Right renal cortex interstitium (tissue), 3 donors: ENCODE measurements at regions not wholly inside any gene's neighbourhood (a gene's known extent, or its start where the extent isn't known, plus 50 kb on each side); places are given as distances from the start of the nearest gene placed in this dataset.
"Not testable (repeated sequence)": the region's sequence is repeated elsewhere in the genome, so short reads cannot be mapped to it uniquely, and the experiment has no call there.

Source experiments
- DNase-seq, 3 donors: peaks; one replicate each; pipeline ENCODE4 v3.0.0-alpha.2; 2013; ENCODE audit warnings: low read depth in 3 of 3, low spot score in 2 of 3

GRCh38 chr2:83340424-83340823, 1118.7 kb downstream of the SUCLG1 start:
- DNase-seq: peak in 2 of 3 donors; percentile 25 to 29

- not testable (repeated sequence) for DNase-seq
Measured at GRCh38 chr2:83339942-83340341, 1119.1 kb downstream of the SUCLG1 start.

- no peak for DNase-seq
Measured at GRCh38 chr2:83331810-83332209, 1127.3 kb downstream of the SUCLG1 start.

GRCh38 chr2:83323038-83323437, 1136.0 kb downstream of the SUCLG1 start:
- DNase-seq: no peak

GRCh38 chr2:83320053-83320452, 1139.0 kb downstream of the SUCLG1 start:
- no peak for DNase-seq

- no peak for DNase-seq
Measured at GRCh38 chr2:83305758-83306378, 1153.2 kb downstream of the SUCLG1 start.

- no peak for DNase-seq
Measured at GRCh38 chr2:83291083-83291482, 1168.0 kb downstream of the SUCLG1 start.

GRCh38 chr2:83282841-83283240, 1176.2 kb downstream of the SUCLG1 start:
- DNase-seq: no peak

- no peak for DNase-seq
Measured at GRCh38 chr2:83282043-83282795, 1176.9 kb downstream of the SUCLG1 start.

- DNase-seq: no peak
Measured at GRCh38 chr2:83280391-83280790, 1178.7 kb downstream of the SUCLG1 start.

- DNase-seq: no peak
Measured at GRCh38 chr2:83273322-83273721, 1185.8 kb downstream of the SUCLG1 start.

- DNase-seq: no peak
Measured at GRCh38 chr2:83261591-83262136, 1197.4 kb downstream of the SUCLG1 start.

- no peak for DNase-seq
Measured at GRCh38 chr2:83253848-83254247, 1205.2 kb downstream of the SUCLG1 start.

- no peak for DNase-seq
Measured at GRCh38 chr2:83251321-83251872, 1207.7 kb downstream of the SUCLG1 start.

- DNase-seq: not testable (repeated sequence)
Measured at GRCh38 chr2:83245806-83246537, 1213.1 kb downstream of the SUCLG1 start.

- DNase-seq: no peak
Measured at GRCh38 chr2:83240611-83241010, 1218.5 kb downstream of the SUCLG1 start.

GRCh38 chr2:83238111-83238510, 1221.0 kb downstream of the SUCLG1 start:
- DNase-seq: no peak

- no peak for DNase-seq
Measured at GRCh38 chr2:83234246-83234645, 1224.8 kb downstream of the SUCLG1 start.

GRCh38 chr2:83233781-83234180, 1225.3 kb downstream of the SUCLG1 start:
- no peak for DNase-seq

GRCh38 chr2:83233326-83233725, 1225.8 kb downstream of the SUCLG1 start:
- no peak for DNase-seq

GRCh38 chr2:83229443-83229842, 1229.6 kb downstream of the SUCLG1 start:
- DNase-seq: no peak
